Cardiac muscle cell (in vitro differentiated cells and primary cell): ENCODE measurements at regions not wholly inside any gene's neighbourhood (a gene's known extent, or its start where the extent isn't known, plus 50 kb on each side); places are given as distances from the start of the nearest gene placed in this dataset.
A peak's percentile ranks its signal among the peaks of the same experiment; 100 is the strongest.

Experiments
- DNase-seq, 2 donors: peaks; one replicate each; pipeline versions ENCODE4 v3.0.0 to v3.0.0-alpha.2; 2010 to 2017; ENCODE audit warnings: low read depth in 1 of 2, low spot score in 1 of 2
- H3K27ac ChIP-seq: fragments of 200-600 bp; sonication (generic); 2 replicates; pipeline ENCODE4 v1.5.1; 2016
- H3K27me3 ChIP-seq: fragments of 200-600 bp; sonication (generic); 2 replicates; pipeline ENCODE4 v1.6.0; 2016; ENCODE audit warnings: control low read depth
- H3K36me3 ChIP-seq: fragments of 200-600 bp; sonication (generic); 2 replicates; pipeline ENCODE4 v1.5.1; 2016; ENCODE audit warnings: control low read depth
- H3K4me1 ChIP-seq: fragments of 200-600 bp; sonication (generic); 2 replicates; pipeline ENCODE4 v1.8.1; 2017; ENCODE audit warnings: low read depth, mild to moderate bottlenecking, mixed run types
- H3K4me3 ChIP-seq: fragments of 200-600 bp; sonication (generic); 2 replicates; pipeline ENCODE4 v1.5.1; 2016; ENCODE audit warnings: mild to moderate bottlenecking
- H3K9me3 ChIP-seq: fragments of 200-600 bp; sonication (generic); 2 replicates; pipeline ENCODE4 v1.5.1; 2017; ENCODE audit warnings: low read depth, mild to moderate bottlenecking, control low read depth
- TF ChIP-seq, protein P1 (sequence below): IDR thresholded peaks from 2 replicates; pipeline ENCODE4 v1.5.1; 2012; ENCODE audit warnings: low read depth, mild to moderate bottlenecking, low read length

DNA sequence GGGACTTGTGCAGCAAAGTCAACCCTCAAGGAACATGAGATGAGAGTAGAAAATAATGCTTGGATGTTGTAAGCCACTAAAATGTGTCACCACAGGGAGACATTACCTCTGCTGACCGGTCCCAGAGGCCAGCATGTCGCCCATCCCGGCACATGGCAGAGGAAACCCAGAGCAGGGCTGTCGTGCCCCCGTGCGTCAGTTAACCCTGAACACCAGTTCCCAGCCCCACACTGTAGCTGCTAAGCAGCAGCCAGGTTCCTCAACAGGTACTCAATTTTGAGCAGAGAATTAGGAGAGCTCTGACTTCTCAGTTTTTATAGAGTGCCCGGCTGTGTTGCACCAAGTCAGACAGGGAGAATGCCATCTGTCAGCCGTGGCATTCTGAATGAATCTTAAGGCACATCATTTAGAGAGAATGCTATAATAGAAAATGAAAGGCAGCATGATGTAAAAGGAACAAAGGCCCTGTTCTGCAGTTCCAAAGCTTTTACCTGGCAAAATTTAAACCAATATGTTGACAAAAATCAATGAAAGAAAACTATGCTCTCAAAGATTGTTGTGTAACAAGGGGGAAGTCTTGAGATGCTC is 307.9 kb downstream of the METTL4 start:
- H3K27ac ChIP-seq: no peak overlapping the region
- no peaks in the 10 kb centered on the region for H3K36me3 ChIP-seq
- no peak overlapping the region for H3K4me3 ChIP-seq
- TF ChIP-seq, protein P1, sequence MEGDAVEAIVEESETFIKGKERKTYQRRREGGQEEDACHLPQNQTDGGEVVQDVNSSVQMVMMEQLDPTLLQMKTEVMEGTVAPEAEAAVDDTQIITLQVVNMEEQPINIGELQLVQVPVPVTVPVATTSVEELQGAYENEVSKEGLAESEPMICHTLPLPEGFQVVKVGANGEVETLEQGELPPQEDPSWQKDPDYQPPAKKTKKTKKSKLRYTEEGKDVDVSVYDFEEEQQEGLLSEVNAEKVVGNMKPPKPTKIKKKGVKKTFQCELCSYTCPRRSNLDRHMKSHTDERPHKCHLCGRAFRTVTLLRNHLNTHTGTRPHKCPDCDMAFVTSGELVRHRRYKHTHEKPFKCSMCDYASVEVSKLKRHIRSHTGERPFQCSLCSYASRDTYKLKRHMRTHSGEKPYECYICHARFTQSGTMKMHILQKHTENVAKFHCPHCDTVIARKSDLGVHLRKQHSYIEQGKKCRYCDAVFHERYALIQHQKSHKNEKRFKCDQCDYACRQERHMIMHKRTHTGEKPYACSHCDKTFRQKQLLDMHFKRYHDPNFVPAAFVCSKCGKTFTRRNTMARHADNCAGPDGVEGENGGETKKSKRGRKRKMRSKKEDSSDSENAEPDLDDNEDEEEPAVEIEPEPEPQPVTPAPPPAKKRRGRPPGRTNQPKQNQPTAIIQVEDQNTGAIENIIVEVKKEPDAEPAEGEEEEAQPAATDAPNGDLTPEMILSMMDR: no peak
- no peaks in the 10 kb centered on the region for H3K9me3 ChIP-seq
- no peaks in the 10 kb centered on the region for H3K27me3 ChIP-seq
- DNase-seq: no peak
- H3K4me1 ChIP-seq: no peaks in the 10 kb centered on the region

GRCh38 chr18:2274613-2275012 is 296.7 kb downstream of the METTL4 start:
- Histone ChIP-seq H3K27me3 (no peaks in the 10 kb centered on the region), H3K36me3 (no peaks in the 10 kb centered on the region), H3K4me1 (no peaks in the 10 kb centered on the region), H3K9me3 (no peaks in the 10 kb centered on the region), H3K27ac (no peak overlapping the region), H3K4me3 (no peak overlapping the region)
- DNase-seq: peak in 1 of 2 donors; percentile 3
- TF ChIP-seq, protein P1: no peak

- no peaks in the 10 kb centered on the region for H3K9me3 ChIP-seq
- TF ChIP-seq, protein P1: no peak
Observed at GRCh38 chr18:2281086-2281485, 290.2 kb downstream of the METTL4 start.

GRCh38 chr18:2281523-2282199 is 289.6 kb downstream of the METTL4 start:
- no peak for DNase-seq
- Histone ChIP-seq H3K9me3 (no peaks in the 10 kb centered on the region), H3K4me1 (no peaks in the 10 kb centered on the region), H3K27me3 (no peaks in the 10 kb centered on the region), H3K36me3 (no peaks in the 10 kb centered on the region), H3K27ac (no peak overlapping the region), H3K4me3 (no peak overlapping the region)
- TF ChIP-seq, protein P1: no peak

More at GRCh38 chr18:2281086-2281485, 290.2 kb downstream of the METTL4 start:
- Histone ChIP-seq H3K4me3 (no peak overlapping the region), H3K27me3 (no peaks in the 10 kb centered on the region), H3K27ac (no peak overlapping the region), H3K36me3 (no peaks in the 10 kb centered on the region), H3K4me1 (no peaks in the 10 kb centered on the region)
- DNase-seq: no peak

DNA sequence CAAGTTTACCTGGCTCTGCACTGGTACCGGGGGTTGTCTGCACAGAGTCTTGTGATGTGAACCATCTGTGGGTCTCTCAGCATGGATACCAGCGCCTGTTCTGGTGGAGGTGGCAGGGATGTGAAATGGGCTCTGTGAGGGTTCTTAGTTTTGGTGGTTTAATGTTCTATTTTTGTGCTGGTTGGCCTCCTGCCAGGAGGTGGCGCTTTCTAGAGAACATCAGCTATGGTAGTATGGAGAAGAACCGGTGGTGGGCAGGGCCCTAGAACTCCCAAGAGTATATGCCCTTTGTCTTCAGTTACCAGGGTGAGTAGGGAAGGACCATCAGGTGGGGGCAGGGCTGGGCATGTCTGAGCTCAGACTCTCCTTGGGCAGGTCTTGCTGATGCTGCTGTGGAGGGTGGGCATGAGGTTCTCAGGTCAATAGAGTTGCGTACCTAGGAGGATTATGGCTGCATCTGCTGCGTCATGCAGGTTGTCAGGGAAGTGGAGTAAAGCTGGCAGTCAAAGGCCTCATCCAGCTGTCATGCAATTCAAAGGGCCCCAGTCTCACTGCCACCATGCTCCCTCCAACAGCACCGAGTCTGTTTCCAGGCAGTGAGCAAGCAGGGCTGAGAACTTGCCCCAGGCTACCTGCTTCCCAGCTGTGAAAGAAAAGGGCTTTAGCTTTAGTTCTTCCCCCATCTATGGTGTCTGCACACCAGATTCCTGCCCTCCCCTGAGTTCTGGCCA is 278.0 kb downstream of the METTL4 start:
- Histone ChIP-seq H3K27ac (no peak overlapping the region), H3K4me1 (no peaks in the 10 kb centered on the region), H3K27me3 (no peaks in the 10 kb centered on the region), H3K4me3 (no peak overlapping the region), H3K9me3 (no peaks in the 10 kb centered on the region), H3K36me3 (no peaks in the 10 kb centered on the region)
- TF ChIP-seq, protein P1: no peak
- DNase-seq: no peak
